NCI-H146 (cell line): ENCODE measurements at regions not wholly inside any gene's neighbourhood (a gene's known extent, or its start where the extent isn't known, plus 50 kb on each side); places are given as distances from the start of the nearest gene placed in this dataset.
"Not testable (repeated sequence)": the region's sequence is repeated elsewhere in the genome, so short reads cannot be mapped to it uniquely, and the experiment has no call there.

Source experiments
- DNase-seq: peaks from one replicate; lab custom pipeline; 2025; lab: John Stamatoyannopoulos, UW

DNA sequence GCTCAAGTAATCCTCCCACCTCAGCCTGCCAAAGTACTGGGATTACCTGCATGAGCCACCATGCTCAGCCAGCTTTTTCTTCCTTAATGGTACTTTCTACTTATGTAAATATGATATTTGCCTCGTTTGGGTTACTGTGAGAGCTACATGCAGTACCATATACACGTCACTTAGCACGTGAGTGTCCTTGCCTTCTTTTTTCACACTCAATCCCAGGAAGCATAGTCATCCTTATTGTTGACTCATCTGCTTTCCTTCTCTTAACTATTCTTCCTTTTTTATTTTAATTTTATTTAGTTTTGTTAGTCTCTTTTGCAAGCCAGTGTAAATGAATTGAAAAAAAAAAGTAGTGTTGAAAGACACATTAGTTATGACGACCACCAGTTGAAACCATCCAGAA is 205.9 kb downstream of the HIPK3 start:
- no peak for DNase-seq

DNA sequence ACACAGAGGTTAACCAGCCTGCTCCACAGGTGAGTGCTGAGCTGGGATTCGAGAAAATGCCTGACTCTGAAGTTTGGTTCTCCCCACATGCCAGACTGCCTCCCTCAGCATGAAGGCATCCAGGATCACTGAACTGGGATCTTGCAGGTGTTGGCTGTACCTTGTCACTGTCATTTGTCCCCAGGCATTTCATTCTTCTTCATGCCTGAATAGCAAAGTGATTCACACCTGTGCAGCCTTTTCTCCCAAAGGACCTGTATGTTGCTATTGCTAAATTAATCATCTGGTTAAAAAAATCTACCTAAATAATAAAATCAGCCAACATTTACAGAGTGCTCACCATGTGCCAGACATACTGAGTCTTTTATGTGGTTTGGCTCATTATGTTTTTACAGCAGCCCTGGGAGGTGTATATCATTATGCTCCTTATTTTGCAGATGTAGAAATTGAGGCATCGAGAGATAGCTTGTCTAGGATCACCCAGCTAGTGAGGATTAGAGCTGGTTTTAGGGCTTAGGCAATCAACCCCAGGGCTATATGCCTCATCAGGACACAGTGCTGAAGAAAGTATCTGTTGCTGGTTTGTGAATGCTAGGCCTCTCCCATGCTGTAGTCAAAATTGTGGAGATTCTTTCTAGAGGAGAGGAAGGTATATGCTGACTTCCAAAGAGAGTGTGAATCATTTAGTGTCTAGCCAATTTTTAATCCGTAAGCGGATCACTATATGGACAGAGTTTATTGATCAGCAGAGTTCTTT is 204.4 kb downstream of the HIPK3 start:
- no peak for DNase-seq

DNA sequence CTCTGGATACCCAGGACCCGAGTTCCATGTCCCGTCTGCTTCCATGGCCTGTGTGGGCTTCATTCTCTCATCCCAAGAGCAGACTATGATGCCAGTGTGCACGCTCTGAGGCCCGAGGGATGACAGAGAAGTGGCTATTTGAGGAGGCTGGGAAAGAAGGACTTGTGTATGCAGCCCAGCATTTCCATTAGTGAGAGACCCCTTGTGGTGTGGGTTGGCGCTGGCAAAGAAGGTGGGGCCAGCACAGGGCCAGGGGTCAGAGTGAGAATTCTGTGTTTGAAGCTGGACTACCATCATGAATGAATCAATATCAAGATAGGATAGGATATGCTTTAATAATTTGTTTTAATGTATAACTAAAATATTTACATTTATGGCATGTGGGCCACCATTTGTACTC is 200.8 kb downstream of the HIPK3 start:
- DNase-seq: no peak

- no peak for DNase-seq
Measured at GRCh38 chr11:33455867-33456463, 198.8 kb downstream of the HIPK3 start.

- peak; percentile 63 for DNase-seq
Measured at GRCh38 chr11:33454264-33454663, 197.1 kb downstream of the HIPK3 start.

DNA sequence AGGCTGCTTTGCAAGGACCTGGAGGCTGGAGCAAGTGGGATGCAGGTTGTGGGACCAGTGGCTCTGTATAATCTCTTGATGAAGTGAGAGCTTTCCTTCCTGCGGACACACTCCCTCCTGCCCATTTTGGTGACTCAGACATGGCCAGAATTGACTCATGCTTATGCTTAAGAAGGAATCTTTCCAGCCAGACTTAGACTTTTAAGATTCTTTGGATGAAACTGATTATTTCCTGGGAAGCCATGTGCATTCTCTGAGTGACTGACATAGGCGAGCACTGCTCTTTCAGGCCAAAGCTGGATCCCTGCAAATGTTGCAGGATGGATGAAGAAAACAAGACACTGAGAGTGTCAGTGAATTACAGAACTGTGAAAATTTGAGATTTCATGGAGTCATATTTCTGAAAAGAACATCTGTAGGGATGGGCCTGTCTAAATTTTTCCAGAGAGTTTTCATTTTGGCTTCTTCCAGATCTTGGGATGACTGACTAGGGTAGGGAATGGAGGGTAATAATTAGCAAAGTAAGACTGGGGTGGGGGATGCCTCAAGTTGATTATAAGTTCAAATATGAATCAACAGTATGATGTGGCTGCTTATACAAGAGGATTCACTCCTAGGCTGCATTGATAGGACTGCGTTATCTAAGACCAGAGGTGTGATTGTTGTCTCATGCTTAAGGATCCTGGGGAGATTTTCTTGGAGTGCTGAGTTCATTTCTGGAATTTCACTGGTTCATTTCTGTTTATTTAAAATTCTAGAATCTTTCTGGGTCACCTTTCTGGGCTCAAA is 195.8 kb downstream of the HIPK3 start:
- DNase-seq: no peak

DNA sequence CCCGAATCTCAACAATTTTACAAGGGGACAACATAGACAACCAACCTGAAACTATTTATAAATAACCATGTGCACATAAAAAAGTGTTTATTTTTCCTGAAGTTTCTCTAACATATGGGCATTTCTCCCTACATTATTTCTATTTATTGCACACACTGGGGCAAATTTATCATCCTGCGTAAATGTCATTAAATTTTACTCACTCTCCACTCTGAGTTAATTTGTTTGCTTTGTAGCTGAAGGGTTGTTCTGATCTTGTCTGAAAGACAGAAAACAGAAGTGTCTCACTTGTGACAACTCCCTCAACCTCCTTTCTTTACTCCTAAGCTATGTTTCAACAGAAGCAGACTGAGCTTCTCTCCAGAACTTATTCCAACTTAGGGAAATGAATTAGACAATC is 194.2 kb downstream of the HIPK3 start:
- no peak for DNase-seq

DNA sequence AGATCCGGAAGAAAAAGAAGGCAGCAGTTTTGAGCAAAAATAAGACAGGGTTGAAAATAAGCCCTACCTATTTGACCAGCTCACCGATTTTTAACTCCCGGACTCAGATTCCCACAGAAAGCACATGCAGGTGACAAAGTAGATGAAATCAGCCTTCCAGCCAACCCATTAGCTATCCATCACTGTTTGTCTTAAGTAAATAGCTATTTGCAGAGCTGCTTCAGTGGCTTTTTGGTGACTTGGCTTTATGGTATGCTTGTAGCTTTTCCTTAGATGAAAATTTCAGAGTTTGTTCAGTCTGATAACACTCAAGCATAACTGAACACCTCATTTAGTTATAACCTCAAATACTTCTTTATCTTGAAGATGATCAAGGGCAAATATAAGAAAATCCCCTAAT is 192.6 kb downstream of the HIPK3 start:
- DNase-seq: no peak

DNA sequence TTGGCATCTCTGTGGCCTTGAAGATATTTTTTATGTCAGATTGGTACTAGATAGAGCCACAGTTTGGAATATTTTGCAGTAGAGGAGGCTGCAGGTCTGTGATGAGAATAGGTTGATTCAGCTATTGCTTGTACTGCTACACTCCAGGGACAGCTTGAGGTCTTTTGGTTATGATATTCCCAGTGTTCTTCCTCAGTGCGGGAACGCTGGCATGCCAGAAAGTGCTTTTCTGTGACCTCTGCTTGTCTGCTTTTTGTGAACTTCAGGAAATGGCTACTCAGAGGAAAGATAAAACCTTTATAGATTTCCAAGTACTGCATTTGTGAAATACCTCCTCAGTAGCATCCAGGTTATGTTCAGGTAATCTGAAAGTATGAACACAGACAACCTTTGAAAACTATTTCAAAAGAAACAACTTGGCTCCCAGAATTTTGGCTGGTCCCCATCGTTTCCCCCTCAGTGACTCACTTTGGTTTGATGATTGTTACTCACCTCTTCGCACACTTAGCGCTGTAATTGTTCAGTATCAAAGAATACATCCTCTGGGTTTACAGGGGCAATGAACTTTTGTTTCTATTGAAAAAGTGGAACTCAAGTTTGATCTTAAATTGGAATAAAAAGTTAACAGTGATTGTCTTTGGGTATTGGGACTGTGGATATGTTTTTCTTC is 191.4 kb downstream of the HIPK3 start:
- no peak for DNase-seq

DNA sequence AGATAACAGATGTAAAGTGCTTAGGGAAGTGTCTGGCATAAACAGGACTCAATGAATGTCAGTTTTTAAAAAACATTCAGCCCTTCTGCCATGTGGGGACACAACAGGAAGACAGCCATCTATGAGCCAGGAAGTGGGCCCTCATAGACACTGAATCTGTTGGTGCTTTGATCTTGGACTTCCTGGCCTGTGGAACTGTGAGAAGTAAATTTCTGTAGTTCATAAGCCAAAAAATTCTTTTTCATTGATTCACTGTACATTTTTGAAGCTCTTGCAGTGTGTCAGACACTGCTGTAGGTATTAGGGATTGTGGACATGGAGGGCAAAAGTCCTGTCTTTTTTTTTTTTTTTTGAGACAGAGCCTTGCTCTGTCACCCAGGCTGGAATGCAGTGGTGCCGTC is 188.6 kb downstream of the HIPK3 start:
- no peak for DNase-seq

- DNase-seq: no peak
Measured at GRCh38 chr11:33444835-33445594, 187.8 kb downstream of the HIPK3 start.

DNA sequence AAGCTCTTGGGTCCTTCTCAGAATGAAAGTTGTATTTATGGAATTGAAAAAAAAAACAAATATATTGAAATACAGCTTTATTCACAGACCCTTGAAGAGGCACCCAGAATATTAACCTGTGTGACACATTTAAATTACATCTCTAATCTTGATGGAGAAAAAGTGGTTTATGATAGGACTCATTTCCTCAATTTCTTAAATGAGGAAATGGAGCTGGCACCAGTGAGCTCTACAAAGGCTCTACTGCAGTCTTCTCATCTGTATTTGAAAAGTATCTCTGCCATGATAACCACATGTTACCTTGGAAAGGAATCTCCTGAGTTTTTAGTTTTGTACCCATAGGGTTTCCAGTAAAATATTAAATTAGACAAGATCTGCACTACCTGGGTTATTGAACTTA is 186.5 kb downstream of the HIPK3 start:
- DNase-seq: no peak

- DNase-seq: no peak
Measured at GRCh38 chr11:33438301-33438700, 181.1 kb downstream of the HIPK3 start.

DNA sequence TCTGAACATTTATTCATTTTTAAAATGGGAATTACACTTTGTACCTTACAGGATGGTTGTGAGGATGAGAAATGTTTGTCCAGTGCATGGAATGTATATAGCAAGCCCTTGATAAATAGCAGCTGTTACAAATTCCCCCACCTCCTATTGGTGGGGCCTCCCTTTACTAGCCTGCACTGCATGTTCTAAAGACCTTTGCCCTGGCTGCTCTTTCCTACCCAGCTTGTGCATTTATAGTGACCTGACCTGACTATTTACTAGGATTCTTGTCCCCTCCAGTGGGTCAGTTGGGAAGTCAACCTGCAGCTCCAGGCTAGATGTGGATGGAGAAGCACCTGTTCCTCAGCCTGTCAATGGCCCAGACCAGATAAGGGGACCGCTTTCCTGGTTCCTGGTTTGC is 180.3 kb downstream of the HIPK3 start:
- DNase-seq: no peak

DNA sequence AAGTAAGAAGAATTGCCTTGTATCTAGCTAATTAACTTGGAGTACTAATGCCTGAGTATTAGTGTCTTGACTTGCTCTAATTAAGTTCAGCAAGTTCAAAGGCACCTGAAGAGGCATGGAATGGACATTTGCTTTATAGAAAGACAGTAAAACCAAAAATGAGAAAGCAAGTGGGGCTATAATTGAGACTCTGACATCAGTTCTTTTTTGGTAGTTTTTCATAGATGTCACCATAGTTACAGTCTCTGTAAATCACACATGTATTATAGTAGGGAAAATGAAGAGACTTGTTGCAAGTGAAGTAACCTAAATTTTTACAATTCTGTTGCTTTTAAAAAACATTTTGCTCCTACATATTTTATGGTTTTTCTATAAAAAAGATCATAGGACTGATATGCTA is 178.0 kb downstream of the HIPK3 start:
- DNase-seq: no peak

- no peak for DNase-seq
Measured at GRCh38 chr11:33434294-33434693, 177.1 kb downstream of the HIPK3 start.

DNA sequence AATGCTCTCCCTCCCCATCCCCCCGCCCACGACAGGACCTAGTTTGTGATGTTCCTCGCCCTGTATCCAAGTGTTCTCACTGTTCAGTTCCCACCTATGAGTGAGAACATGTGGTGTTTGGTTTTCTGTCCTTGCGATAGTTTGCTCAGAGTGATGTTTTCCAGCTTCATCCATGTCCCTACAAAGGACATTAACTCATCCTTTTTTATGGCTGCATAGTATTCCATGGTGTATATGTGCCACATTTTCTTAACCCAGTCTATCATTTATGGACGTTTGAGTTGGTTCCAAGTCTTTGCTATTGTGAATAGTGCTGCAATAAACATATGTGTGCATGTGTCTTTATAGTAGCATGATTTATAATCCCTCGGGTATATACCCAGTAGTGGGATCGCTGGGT is 171.3 kb downstream of the HIPK3 start:
- not testable (repeated sequence) for DNase-seq

DNA sequence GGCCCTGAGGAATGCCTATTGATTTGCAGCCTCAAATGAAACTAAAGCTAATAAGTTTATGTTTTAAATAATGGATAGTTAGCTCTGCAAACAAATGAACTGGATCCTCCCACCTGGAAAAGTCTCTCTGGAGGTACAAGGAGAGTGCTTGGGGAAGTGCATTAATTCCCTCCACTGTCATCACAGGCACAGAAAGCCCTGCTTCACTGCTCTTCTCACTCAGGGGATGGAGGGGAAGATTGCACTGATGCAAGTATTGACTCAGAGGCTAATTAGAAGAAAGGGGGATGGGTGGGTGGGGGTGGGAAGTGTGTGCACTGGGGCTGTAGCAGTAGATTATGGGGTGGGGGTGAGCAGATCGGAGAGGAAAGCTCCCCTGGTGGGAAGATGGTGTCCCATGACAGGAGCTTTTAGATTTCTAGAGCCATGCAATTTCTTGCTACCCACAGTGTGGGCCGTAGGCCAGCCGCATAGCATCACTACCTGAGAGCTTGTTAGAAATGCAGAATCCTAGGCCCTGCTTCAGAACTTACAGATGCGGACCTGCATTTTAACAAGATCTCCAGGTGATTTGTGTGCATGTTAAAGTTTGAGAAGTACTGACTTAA is 163.9 kb downstream of the HIPK3 start:
- no peak for DNase-seq

DNA sequence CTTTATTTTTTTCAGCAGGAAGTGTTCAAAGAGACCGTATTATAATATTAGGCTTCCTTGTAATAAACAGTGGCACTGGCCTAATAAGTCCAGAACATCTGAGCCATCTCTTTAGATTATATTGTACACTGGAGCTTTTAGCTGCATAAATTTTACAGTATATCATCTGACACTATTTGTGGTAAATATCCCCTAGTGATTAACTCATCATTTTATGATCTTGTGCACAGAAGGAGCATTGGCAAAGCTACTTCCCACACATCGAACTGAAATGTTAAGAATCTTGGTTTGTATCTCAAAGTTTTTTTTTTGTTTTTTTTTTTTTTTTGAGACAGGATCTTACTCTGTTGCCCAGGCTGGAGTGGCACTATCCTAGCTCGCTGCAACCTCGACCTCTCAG is 162.7 kb downstream of the HIPK3 start:
- DNase-seq: no peak

DNA sequence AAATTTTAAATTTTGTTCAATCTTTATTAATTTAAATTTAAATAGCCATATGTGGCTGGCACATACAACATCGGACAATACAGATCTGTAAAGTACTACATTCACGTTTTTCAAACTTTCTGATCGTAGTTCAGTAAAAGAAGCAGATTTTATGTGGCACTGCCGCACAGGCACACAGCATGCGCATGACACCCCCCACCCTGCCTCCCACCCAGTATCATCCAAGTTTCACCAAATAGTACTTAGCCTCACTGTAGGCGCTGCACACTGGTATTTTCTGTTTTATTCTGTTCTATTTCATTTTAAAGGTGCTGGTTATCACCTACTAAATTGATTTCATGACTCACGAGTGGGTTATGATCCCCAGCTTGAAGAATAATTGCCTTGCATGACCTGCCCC is 159.9 kb downstream of the HIPK3 start:
- no peak for DNase-seq

GRCh38 chr11:33413301-33413700 is 156.1 kb downstream of the HIPK3 start:
- no peak for DNase-seq
